HCT116 (cell line): ENCODE measurements at regions not wholly inside any gene's neighbourhood (a gene's known extent, or its start where the extent isn't known, plus 50 kb on each side); places are given as distances from the start of the nearest gene placed in this dataset.

ENCODE experiments used
- ATAC-seq: fragments of 200-7000 bp; cut with Tn5 transposase; 2 replicates; pipeline ENCODE4 v1.9.1; 2020; ENCODE audit warnings: mild to moderate bottlenecking, moderate library complexity
- BruUV-seq: library from RNA; stranded (reverse); fragments of 400-500 nt; replicated peaks from 2 replicates; lab custom pipeline; 2021; lab: Mats Ljungman, UMichigan
- CTCF ChIA-PET: fragments of 300-600 bp; sonication (Branson Sonifier 250); formaldehyde crosslinking; loops from one replicate; lab custom pipeline; 2021; ENCODE audit warnings: antibody characterized with exemption; lab: Charles Lee
- POLR2A ChIA-PET: fragments of 300-600, 350-600 bp; sonication (Branson Sonifier 250); formaldehyde crosslinking; loops from one replicate; lab custom pipeline; 2021; ENCODE audit warnings: antibody characterized with exemption; lab: Charles Lee
- RAD21 ChIA-PET, 2 experiments: fragments of 300-600 bp; sonication (Branson Sonifier 250); formaldehyde crosslinking; loops; one replicate each; lab custom pipeline; 2023; ENCODE audit warnings: low total read pairs in 2 of 2; ENCODE audit not compliant: uncharacterized antibody in 2 of 2, unreplicated experiment in 2 of 2, low non-redundant PET in 1 of 2; lab: Charles Lee
- DNase-seq: peaks from one replicate; pipeline ENCODE4 v3.0.0-alpha.2; 2010; ENCODE audit warnings: low read depth, low spot score
- H2AFZ ChIP-seq: fragments of 200-600 bp; shearing (Covaris generic), sonication (generic); 2 replicates; pipeline ENCODE4 v1.6.1; 2017; ENCODE audit warnings: low read depth, mixed run types, mixed read lengths, antibody characterized with exemption, low read length; ENCODE audit not compliant: poor library complexity, severe bottlenecking
- H3K27ac ChIP-seq: 2 replicates; pipeline ENCODE4 v1.5.1; 2012; ENCODE audit warnings: low read depth, low read length
- H3K27me3 ChIP-seq: fragments of 200-600 bp; sonication (generic); 2 replicates; pipeline ENCODE4 v1.6.1; 2016; ENCODE audit warnings: mixed run types, low read length, mixed read lengths; ENCODE audit not compliant: insufficient read depth
- H3K36me3 ChIP-seq, 2 experiments: fragments of 200-500 bp in 1 of 2; fragments of 200-600 bp in 1 of 2; sonication (Bioruptor generic) in 1 of 2; sonication (generic) in 1 of 2; 2 replicates each; pipeline versions ENCODE4 v1.5.1 to v1.6.1; 2014 to 2016; ENCODE audit warnings: low read length in 2 of 2, inconsistent platforms in 1 of 2, mixed read lengths in 1 of 2, mixed run types in 1 of 2; ENCODE audit not compliant: insufficient read depth in 2 of 2, control insufficient read depth in 1 of 2
- H3K4me1 ChIP-seq, 2 experiments: fragments of 200-600 bp in 1 of 2; sonication (generic) in 1 of 2; 2 replicates each; pipeline versions ENCODE4 v1.5.1 to v1.6.1; 2012 to 2017; ENCODE audit warnings: low read length in 2 of 2, inconsistent platforms in 1 of 2, mild to moderate bottlenecking in 1 of 2, mixed read lengths in 1 of 2, mixed run types in 1 of 2, moderate library complexity in 1 of 2; ENCODE audit not compliant: insufficient read depth in 2 of 2, control insufficient read depth in 1 of 2
- H3K4me2 ChIP-seq: fragments of 200-600 bp; sonication (generic); 2 replicates; pipeline ENCODE4 v1.6.1; 2017; ENCODE audit warnings: mixed run types, low read length, mixed read lengths
- H3K4me3 ChIP-seq, 2 experiments: fragments of 200-600 bp in 1 of 2; sonication (generic) in 1 of 2; replicated peaks in 1 of 2; 2 replicates each; pipeline ENCODE4 v1.5.1; 2011 to 2016; ENCODE audit warnings: low read length in 2 of 2, control low read depth in 1 of 2, low read depth in 1 of 2, mild to moderate bottlenecking in 1 of 2, mixed read lengths in 1 of 2, mixed run types in 1 of 2
- H3K79me2 ChIP-seq: fragments of 200-600 bp; sonication (generic); 2 replicates; pipeline ENCODE4 v1.6.1; 2017; ENCODE audit warnings: mild to moderate bottlenecking, mixed run types, low read length, moderate library complexity, mixed read lengths; ENCODE audit not compliant: insufficient read depth
- H3K9ac ChIP-seq: fragments of 200-600 bp; sonication (generic); 2 replicates; pipeline ENCODE4 v1.6.1; 2016; ENCODE audit warnings: low read length, mixed read lengths
- H3K9me2 ChIP-seq: fragments of 200-600 bp; sonication (generic), shearing (Covaris generic); 2 replicates; pipeline ENCODE4 v1.6.1; 2017; ENCODE audit warnings: mixed run types, mild to moderate bottlenecking, moderate library complexity; ENCODE audit not compliant: insufficient read depth
- H3K9me3 ChIP-seq, 2 experiments: fragments of 200-500 bp in 1 of 2; fragments of 200-600 bp in 1 of 2; sonication (Bioruptor generic) in 1 of 2; sonication (generic) in 1 of 2; 2 replicates each; pipeline ENCODE4 v1.6.1; 2014 to 2017; ENCODE audit warnings: low read length in 2 of 2, mixed read lengths in 2 of 2, inconsistent platforms in 1 of 2, low read depth in 1 of 2, mild to moderate bottlenecking in 1 of 2, mixed run types in 1 of 2, moderate library complexity in 1 of 2; ENCODE audit not compliant: control insufficient read depth in 1 of 2, insufficient read depth in 1 of 2
- H4K20me1 ChIP-seq: fragments of 200-600 bp; sonication (generic), shearing (Covaris generic); 2 replicates; pipeline ENCODE4 v1.6.1; 2017; ENCODE audit warnings: mixed run types, mild to moderate bottlenecking, moderate library complexity; ENCODE audit not compliant: insufficient read depth
- EGR1 ChIP-seq: IDR thresholded peaks from 2 replicates; pipeline ENCODE4 v1.6.1; 2012; ENCODE audit warnings: low read depth
- ELF1 ChIP-seq: IDR thresholded peaks from 2 replicates; pipeline ENCODE4 v1.6.1; 2012; ENCODE audit warnings: low read depth, borderline replicate concordance
- EZH2 ChIP-seq: fragments of 200-600 bp; sonication (generic); IDR thresholded peaks from 2 replicates; pipeline ENCODE4 v1.6.1; 2017; ENCODE audit warnings: antibody characterized with exemption, mixed run types
- EZH2phosphoT487 ChIP-seq: fragments of 200-600 bp; IDR thresholded peaks from 2 replicates; pipeline ENCODE4 v1.6.1; 2018; ENCODE audit warnings: antibody characterized with exemption, borderline replicate concordance
- SRF ChIP-seq: IDR thresholded peaks from 2 replicates; pipeline ENCODE4 v1.6.1; 2012; ENCODE audit warnings: low read depth
- TCF7L2 ChIP-seq: IDR thresholded peaks from 2 replicates; pipeline ENCODE4 v1.7.0; 2011; ENCODE audit warnings: borderline replicate concordance, inconsistent platforms; ENCODE audit not compliant: insufficient read depth, insufficient read length; ENCODE audit errors: extremely low read depth
- YY1 ChIP-seq: IDR thresholded peaks from 2 replicates; pipeline ENCODE4 v1.6.1; 2011; ENCODE audit warnings: low read length, low read depth, moderate library complexity, mild to moderate bottlenecking; ENCODE audit not compliant: insufficient replicate concordance; ENCODE audit errors: extremely low read depth
- ZNF274 ChIP-seq: fragments of 200-500 bp; sonication (Bioruptor generic); IDR thresholded peaks from 2 replicates; pipeline ENCODE4 v1.6.1; 2014; ENCODE audit warnings: mild to moderate bottlenecking, low read depth, low read length, inconsistent platforms
- intact Hi-C: fragments of 100-400 bp; cut with micrococcal nuclease; formaldehyde crosslinking; loops from 2 replicates; pipeline ENCODE4 v1.10.0; 2022
- TF ChIP-seq, protein P1 (sequence below), 3 experiments: fragments of 200-600 bp in 1 of 3; sonication (generic) in 1 of 3; IDR thresholded peaks in 2 of 3; conservative IDR thresholded peaks in 1 of 3; 2 replicates each; pipeline ENCODE4 v1.5.1; 2012 to 2017; ENCODE audit warnings: low read depth in 2 of 3, low read length in 2 of 3, antibody characterized with exemption in 1 of 3, borderline replicate concordance in 1 of 3, control low read depth in 1 of 3, mild to moderate bottlenecking in 1 of 3, mixed read lengths in 1 of 3, mixed run types in 1 of 3, moderate library complexity in 1 of 3; ENCODE audit not compliant: insufficient read depth in 1 of 3
- TF ChIP-seq, protein P2 (sequence below): IDR thresholded peaks from 2 replicates; pipeline ENCODE4 v1.6.1; 2012; ENCODE audit warnings: low read depth

DNA sequence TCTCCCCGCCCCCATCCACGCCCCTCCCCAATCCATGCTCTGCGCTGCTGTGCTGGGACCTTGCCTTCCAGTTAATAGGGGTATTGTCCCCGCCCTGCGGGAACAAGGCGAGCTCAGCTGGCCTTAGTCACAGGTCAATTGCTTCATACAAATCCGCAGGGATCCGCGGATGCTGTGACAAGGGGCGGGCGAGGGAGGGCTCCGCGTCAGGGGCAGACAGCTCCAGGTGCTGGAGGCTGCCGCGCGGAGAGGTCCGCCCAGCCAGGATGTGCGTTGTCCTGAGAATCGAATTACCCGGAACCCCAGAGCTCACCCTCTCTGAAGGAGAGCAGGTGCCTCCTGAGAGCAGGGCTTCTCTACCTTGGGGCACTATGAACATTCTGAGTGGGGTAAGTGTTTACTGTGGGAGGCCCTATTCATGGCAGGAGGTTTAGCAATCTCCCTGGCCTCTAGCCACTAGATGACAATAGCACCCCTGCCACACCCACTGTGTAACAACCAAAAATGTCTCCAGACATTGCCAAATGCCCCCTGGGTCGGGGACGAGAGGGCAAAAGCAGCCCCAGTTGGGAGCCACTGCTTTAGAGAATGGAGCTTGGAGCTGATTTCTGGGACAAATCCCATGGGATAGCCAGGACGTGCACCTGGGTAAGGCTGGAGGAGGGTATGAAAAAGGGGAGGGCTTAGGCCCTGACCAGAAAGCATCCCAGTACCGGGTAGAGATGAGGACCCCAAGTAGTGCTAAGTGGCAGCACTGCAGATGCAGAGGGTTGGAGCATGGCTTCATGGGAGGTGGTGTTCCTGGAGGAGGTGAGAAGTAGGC, 138.2 kb downstream of the CYLD start:
- H3K4me2 ChIP-seq, result no peak overlapping the region
- no peaks in the 10 kb centered on the region for H3K36me3 ChIP-seq
- ChIA-PET POLR2A (no interaction called here), CTCF (interaction anchor here (0.9 kb wide), 1 partner anchor 74 kb away, joined by 3 read pairs; no protein-coding TSS in a partner anchor), RAD21 (no interaction called here)
- intact Hi-C loops, result no loop called here
- no TSS peak for BruUV-seq
- no peak overlapping the region for H3K4me3 ChIP-seq
- no peak overlapping the region for H3K27ac ChIP-seq
- H3K27me3 ChIP-seq, result peaks cover 28% of the 10 kb centered on the region
- H3K79me2 ChIP-seq, result no peaks in the 10 kb centered on the region
- H3K9ac ChIP-seq, result no peak overlapping the region
- TF ChIP-seq, protein P1, sequence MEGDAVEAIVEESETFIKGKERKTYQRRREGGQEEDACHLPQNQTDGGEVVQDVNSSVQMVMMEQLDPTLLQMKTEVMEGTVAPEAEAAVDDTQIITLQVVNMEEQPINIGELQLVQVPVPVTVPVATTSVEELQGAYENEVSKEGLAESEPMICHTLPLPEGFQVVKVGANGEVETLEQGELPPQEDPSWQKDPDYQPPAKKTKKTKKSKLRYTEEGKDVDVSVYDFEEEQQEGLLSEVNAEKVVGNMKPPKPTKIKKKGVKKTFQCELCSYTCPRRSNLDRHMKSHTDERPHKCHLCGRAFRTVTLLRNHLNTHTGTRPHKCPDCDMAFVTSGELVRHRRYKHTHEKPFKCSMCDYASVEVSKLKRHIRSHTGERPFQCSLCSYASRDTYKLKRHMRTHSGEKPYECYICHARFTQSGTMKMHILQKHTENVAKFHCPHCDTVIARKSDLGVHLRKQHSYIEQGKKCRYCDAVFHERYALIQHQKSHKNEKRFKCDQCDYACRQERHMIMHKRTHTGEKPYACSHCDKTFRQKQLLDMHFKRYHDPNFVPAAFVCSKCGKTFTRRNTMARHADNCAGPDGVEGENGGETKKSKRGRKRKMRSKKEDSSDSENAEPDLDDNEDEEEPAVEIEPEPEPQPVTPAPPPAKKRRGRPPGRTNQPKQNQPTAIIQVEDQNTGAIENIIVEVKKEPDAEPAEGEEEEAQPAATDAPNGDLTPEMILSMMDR (IDR thresholded peaks at IDR 0.05 in 2 of 3, conservative IDR thresholded peaks at IDR 0.05 in 1 of 3; ENCODE audit: borderline replicate concordance in 1 of 3, insufficient read depth in 1 of 3, low read depth in 2 of 3, low read length in 2 of 3), result no peak
- TF ChIP-seq SRF, result no peak
- no peak for TF ChIP-seq EZH2phosphoT487
- TF ChIP-seq YY1, result no peak
- TF ChIP-seq EZH2, result no peak
- no peak for TF ChIP-seq TCF7L2
- TF ChIP-seq, protein P2, sequence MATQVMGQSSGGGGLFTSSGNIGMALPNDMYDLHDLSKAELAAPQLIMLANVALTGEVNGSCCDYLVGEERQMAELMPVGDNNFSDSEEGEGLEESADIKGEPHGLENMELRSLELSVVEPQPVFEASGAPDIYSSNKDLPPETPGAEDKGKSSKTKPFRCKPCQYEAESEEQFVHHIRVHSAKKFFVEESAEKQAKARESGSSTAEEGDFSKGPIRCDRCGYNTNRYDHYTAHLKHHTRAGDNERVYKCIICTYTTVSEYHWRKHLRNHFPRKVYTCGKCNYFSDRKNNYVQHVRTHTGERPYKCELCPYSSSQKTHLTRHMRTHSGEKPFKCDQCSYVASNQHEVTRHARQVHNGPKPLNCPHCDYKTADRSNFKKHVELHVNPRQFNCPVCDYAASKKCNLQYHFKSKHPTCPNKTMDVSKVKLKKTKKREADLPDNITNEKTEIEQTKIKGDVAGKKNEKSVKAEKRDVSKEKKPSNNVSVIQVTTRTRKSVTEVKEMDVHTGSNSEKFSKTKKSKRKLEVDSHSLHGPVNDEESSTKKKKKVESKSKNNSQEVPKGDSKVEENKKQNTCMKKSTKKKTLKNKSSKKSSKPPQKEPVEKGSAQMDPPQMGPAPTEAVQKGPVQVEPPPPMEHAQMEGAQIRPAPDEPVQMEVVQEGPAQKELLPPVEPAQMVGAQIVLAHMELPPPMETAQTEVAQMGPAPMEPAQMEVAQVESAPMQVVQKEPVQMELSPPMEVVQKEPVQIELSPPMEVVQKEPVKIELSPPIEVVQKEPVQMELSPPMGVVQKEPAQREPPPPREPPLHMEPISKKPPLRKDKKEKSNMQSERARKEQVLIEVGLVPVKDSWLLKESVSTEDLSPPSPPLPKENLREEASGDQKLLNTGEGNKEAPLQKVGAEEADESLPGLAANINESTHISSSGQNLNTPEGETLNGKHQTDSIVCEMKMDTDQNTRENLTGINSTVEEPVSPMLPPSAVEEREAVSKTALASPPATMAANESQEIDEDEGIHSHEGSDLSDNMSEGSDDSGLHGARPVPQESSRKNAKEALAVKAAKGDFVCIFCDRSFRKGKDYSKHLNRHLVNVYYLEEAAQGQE, result no peak
- TF ChIP-seq EGR1, result no peak
- no peak for TF ChIP-seq ZNF274
- no peak for TF ChIP-seq ELF1
- no peaks in the 10 kb centered on the region for H3K9me2 ChIP-seq
- no peak for ATAC-seq
- H3K4me1 ChIP-seq, result no peaks in the 10 kb centered on the region
- no peaks in the 10 kb centered on the region for H3K9me3 ChIP-seq
- H2AFZ ChIP-seq, result no peak overlapping the region
- no peaks in the 10 kb centered on the region for H4K20me1 ChIP-seq
- DNase-seq, result no peak
